Glomerular endothelial cell (primary cell): ENCODE measurements at regions not wholly inside any gene's neighbourhood (a gene's known extent, or its start where the extent isn't known, plus 50 kb on each side); places are given as distances from the start of the nearest gene placed in this dataset.

Source experiments
- DNase-seq: peaks from one replicate; pipeline ENCODE4 v3.0.0-alpha.2; 2011; ENCODE audit warnings: low read depth, low spot score; ENCODE audit errors: extremely low read depth

GRCh38 chr11:45597097-45597496 is 68.3 kb downstream of the CHST1 start:
- no peak for DNase-seq

GRCh38 chr11:45596571-45596970 is 68.9 kb downstream of the CHST1 start:
- DNase-seq, result no peak

- DNase-seq, result no peak
Measured at GRCh38 chr11:45593992-45594391, 71.4 kb downstream of the CHST1 start.

- no peak for DNase-seq
Measured at GRCh38 chr11:45592636-45593035, 72.8 kb downstream of the CHST1 start.

GRCh38 chr11:45590743-45591142 is 74.7 kb downstream of the CHST1 start:
- DNase-seq, result no peak

- DNase-seq, result no peak
Measured at GRCh38 chr11:45585205-45585604, 80.2 kb downstream of the CHST1 start.

GRCh38 chr11:45583981-45584566 is 81.3 kb downstream of the CHST1 start:
- no peak for DNase-seq

GRCh38 chr11:45580399-45580798 is 85.0 kb downstream of the CHST1 start:
- DNase-seq, result peak; percentile 9

- no peak for DNase-seq
Measured at GRCh38 chr11:45578316-45578715, 87.1 kb downstream of the CHST1 start.

GRCh38 chr11:45577752-45578151 is 87.7 kb downstream of the CHST1 start:
- no peak for DNase-seq

GRCh38 chr11:45576461-45577215 is 88.8 kb downstream of the CHST1 start:
- DNase-seq, result no peak

GRCh38 chr11:45573728-45574127 is 91.7 kb downstream of the CHST1 start:
- no peak for DNase-seq

GRCh38 chr11:45572354-45573123 is 92.9 kb downstream of the CHST1 start:
- DNase-seq, result no peak

GRCh38 chr11:45569776-45570175 is 95.6 kb downstream of the CHST1 start:
- no peak for DNase-seq

GRCh38 chr11:45568049-45568448 is 97.4 kb downstream of the CHST1 start:
- no peak for DNase-seq

GRCh38 chr11:45565446-45565988 is 99.9 kb downstream of the CHST1 start:
- no peak for DNase-seq

- no peak for DNase-seq
Measured at GRCh38 chr11:45563810-45564209, 101.6 kb downstream of the CHST1 start.

- no peak for DNase-seq
Measured at GRCh38 chr11:45563171-45563570, 102.3 kb downstream of the CHST1 start.

- no peak for DNase-seq
Measured at GRCh38 chr11:45560913-45561281, 104.5 kb downstream of the CHST1 start.

- DNase-seq, result no peak
Measured at GRCh38 chr11:45560155-45560912, 105.1 kb downstream of the CHST1 start.
